ENCODE measurements at regions not wholly inside any gene's neighbourhood (a gene's known extent, or its start where the extent isn't known, plus 50 kb on each side); places are given as distances from the start of the nearest gene placed in this dataset.

GRCh38 chr11:32039149-32039548, 51.7 kb upstream of the RCN1 start:
- Histone ChIP-seq H3K4me1 (ENCODE audit: control insufficient read depth, extremely low read depth, insufficient read depth, low read length) (no peaks in the 10 kb centered on the region), H3K4me2 (ENCODE audit: extremely low read depth, insufficient read depth, low read length) (no peak overlapping the region), H3K9ac (ENCODE audit: insufficient read depth, low read length) (no peak overlapping the region), H3K9me3 (ENCODE audit: control insufficient read depth, insufficient read depth, low read depth, low read length) (no peaks in the 10 kb centered on the region), H3K36me3 (ENCODE audit: control insufficient read depth, insufficient read depth, low read length) (no peaks in the 10 kb centered on the region), H2AFZ (ENCODE audit: low read length) (no peak overlapping the region), H3K79me2 (ENCODE audit: control insufficient read depth, insufficient read depth, low read length) (no peaks in the 10 kb centered on the region), H3K27me3 (ENCODE audit: control insufficient read depth, insufficient read depth, low read length) (no peaks in the 10 kb centered on the region), H4K20me1 (ENCODE audit: control insufficient read depth, extremely low read depth, insufficient read depth, low read length) (no peaks in the 10 kb centered on the region), H3K27ac (ENCODE audit: insufficient read depth, low read length) (no peak overlapping the region), H3K4me3 (replicated peaks in 1 of 4; ENCODE audit: control extremely low read depth in 1 of 4, insufficient read depth in 1 of 4, low read depth in 3 of 4, low read length in 4 of 4) (no peak overlapping the region)
- TF ChIP-seq CTCF (conservative IDR thresholded peaks at IDR 0.05 in 1 of 2, IDR thresholded peaks at IDR 0.05 in 1 of 2; ENCODE audit: low read depth in 1 of 2, low read length in 2 of 2) (no peak), EZH2 (IDR thresholded peaks at IDR 0.05; ENCODE audit: low read length, missing control alignments) (no peak)
- DNase-seq (ENCODE audit: low read depth in 2 of 2): no peak

- H3K4me1 ChIP-seq (ENCODE audit: control insufficient read depth, extremely low read depth, insufficient read depth, low read length): peaks cover 5% of the 10 kb centered on the region
- peak; percentile 46 to 74 for DNase-seq (ENCODE audit: low read depth in 2 of 2)
- no peaks in the 10 kb centered on the region for H3K9me3 ChIP-seq (ENCODE audit: control insufficient read depth, insufficient read depth, low read depth, low read length)
- H3K4me3 ChIP-seq (replicated peaks in 1 of 4; ENCODE audit: control extremely low read depth in 1 of 4, insufficient read depth in 1 of 4, low read depth in 3 of 4, low read length in 4 of 4): no peak overlapping the region
- no peak overlapping the region for H3K9ac ChIP-seq (ENCODE audit: insufficient read depth, low read length)
- peak overlapping the region; percentile 78 for H3K27ac ChIP-seq (ENCODE audit: insufficient read depth, low read length)
- no peaks in the 10 kb centered on the region for H3K79me2 ChIP-seq (ENCODE audit: control insufficient read depth, insufficient read depth, low read length)
- H2AFZ ChIP-seq (ENCODE audit: low read length): no peak overlapping the region
- TF ChIP-seq CTCF (conservative IDR thresholded peaks at IDR 0.05 in 1 of 2, IDR thresholded peaks at IDR 0.05 in 1 of 2; ENCODE audit: low read depth in 1 of 2, low read length in 2 of 2) (no peak), EZH2 (IDR thresholded peaks at IDR 0.05; ENCODE audit: low read length, missing control alignments) (no peak)
- no peaks in the 10 kb centered on the region for H4K20me1 ChIP-seq (ENCODE audit: control insufficient read depth, extremely low read depth, insufficient read depth, low read length)
- no peaks in the 10 kb centered on the region for H3K27me3 ChIP-seq (ENCODE audit: control insufficient read depth, insufficient read depth, low read length)
- H3K36me3 ChIP-seq (ENCODE audit: control insufficient read depth, insufficient read depth, low read length): no peaks in the 10 kb centered on the region
- H3K4me2 ChIP-seq (ENCODE audit: extremely low read depth, insufficient read depth, low read length): peak overlapping the region; percentile 27
These were observed 56.2 kb upstream of the RCN1 start for GRCh38 chr11:32034680-32035079.

- Histone ChIP-seq H3K4me1 (ENCODE audit: control insufficient read depth, extremely low read depth, insufficient read depth, low read length) (peaks cover 5% of the 10 kb centered on the region), H3K4me3 (replicated peaks in 1 of 4; ENCODE audit: control extremely low read depth in 1 of 4, insufficient read depth in 1 of 4, low read depth in 3 of 4, low read length in 4 of 4) (no peak overlapping the region), H3K4me2 (ENCODE audit: extremely low read depth, insufficient read depth, low read length) (peak overlapping the region; percentile 27), H3K27me3 (ENCODE audit: control insufficient read depth, insufficient read depth, low read length) (no peaks in the 10 kb centered on the region), H2AFZ (ENCODE audit: low read length) (no peak overlapping the region), H4K20me1 (ENCODE audit: control insufficient read depth, extremely low read depth, insufficient read depth, low read length) (no peaks in the 10 kb centered on the region), H3K9ac (ENCODE audit: insufficient read depth, low read length) (no peak overlapping the region), H3K27ac (ENCODE audit: insufficient read depth, low read length) (peak overlapping the region; percentile 78), H3K79me2 (ENCODE audit: control insufficient read depth, insufficient read depth, low read length) (no peaks in the 10 kb centered on the region), H3K36me3 (ENCODE audit: control insufficient read depth, insufficient read depth, low read length) (no peaks in the 10 kb centered on the region), H3K9me3 (ENCODE audit: control insufficient read depth, insufficient read depth, low read depth, low read length) (no peaks in the 10 kb centered on the region)
- TF ChIP-seq CTCF (conservative IDR thresholded peaks at IDR 0.05 in 1 of 2, IDR thresholded peaks at IDR 0.05 in 1 of 2; ENCODE audit: low read depth in 1 of 2, low read length in 2 of 2) (no peak), EZH2 (IDR thresholded peaks at IDR 0.05; ENCODE audit: low read length, missing control alignments) (no peak)
- peak; percentile 86 to 100 for DNase-seq (ENCODE audit: low read depth in 2 of 2)
These were observed 56.7 kb upstream of the RCN1 start for GRCh38 chr11:32034149-32034548.
